HAP-1 (cell line): ENCODE measurements at regions not wholly inside any gene's neighbourhood (a gene's known extent, or its start where the extent isn't known, plus 50 kb on each side); places are given as distances from the start of the nearest gene placed in this dataset.

Experiments used
- DNase-seq, 2 experiments: peaks; one replicate each; pipeline ENCODE4 v3.0.0-alpha.2; 2016 to 2020; ENCODE audit warnings: low spot score in 2 of 2
- H3K27me3 ChIP-seq: fragments of 250-450 bp; sonication (Bioruptor Pico); 2 replicates; pipeline ENCODE4 v1.5.1; 2020; ENCODE audit warnings: low read depth, mild to moderate bottlenecking, moderate library complexity
- H3K36me3 ChIP-seq: fragments of 250-450 bp; sonication (Bioruptor Pico); replicated peaks from 2 replicates; pipeline ENCODE4 v1.5.1; 2020; ENCODE audit warnings: mild to moderate bottlenecking
- H3K4me1 ChIP-seq: fragments of 250-450 bp; sonication (Bioruptor Pico); 2 replicates; pipeline ENCODE4 v1.5.1; 2020; ENCODE audit warnings: mild to moderate bottlenecking
- H3K4me3 ChIP-seq: fragments of 250-450 bp; sonication (Bioruptor Pico); 2 replicates; pipeline ENCODE4 v1.5.1; 2020; ENCODE audit warnings: mild to moderate bottlenecking, moderate library complexity
- H3K9me3 ChIP-seq: fragments of 250-450 bp; sonication (Bioruptor Pico); 2 replicates; pipeline ENCODE4 v1.5.1; 2020; ENCODE audit warnings: mild to moderate bottlenecking, moderate library complexity
- in situ Hi-C: fragments of 300-500 bp; cut with MboI; formaldehyde crosslinking; loops from 3 replicates; pipeline ENCODE4 v1.14.3; 2020; ENCODE audit warnings: low sequenced_read_pairs, inconsistent platforms, mixed read lengths

DNA sequence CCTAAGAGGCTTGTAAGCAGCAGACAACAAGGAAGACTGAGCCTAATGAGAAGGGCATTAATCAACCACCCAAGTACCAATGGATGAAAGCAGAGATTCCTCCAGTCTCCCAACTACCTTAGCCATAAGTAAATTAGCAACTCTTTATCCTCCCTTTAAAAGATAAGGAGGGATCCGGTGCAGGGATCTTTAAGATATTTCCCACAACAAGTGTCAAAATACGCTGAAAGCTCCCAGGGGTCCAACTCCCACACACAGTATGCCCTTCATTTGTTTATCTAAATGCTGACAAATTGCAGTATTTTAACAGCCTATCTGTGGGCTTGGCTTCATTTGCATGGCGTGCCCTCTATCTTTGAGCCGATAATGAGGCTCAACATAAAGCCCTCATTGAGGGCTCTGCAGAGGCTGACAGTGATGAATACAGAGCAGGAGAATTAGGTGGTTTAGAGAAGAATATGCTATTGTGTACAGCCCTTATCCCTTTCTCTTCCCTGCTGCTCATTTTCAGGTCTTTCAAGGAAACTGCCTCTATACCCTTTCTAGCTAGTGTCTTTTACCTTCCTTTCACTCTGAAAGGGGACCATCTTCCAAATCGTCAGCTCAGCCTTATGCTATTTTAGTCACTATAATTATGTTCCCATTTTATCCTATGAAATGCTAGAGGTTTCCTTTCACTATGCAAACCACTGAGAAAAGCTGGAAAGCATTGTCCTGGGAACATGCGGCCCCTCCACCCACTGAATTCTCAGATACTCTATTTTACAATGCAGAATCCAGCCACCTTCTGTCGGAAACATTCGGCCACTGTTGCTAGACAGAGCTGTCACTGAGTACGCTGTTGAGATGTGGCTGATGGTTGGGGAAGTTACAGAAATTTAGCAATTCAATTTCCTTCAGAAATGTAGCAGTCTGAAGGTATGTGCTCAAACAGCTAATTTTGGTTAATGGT, 575.2 kb upstream of the JAG1 start:
- Histone ChIP-seq H3K9me3 (no peaks in the 10 kb centered on the region), H3K27me3 (peaks cover 3% of the 10 kb centered on the region; the same call in 1 of the 2 replicates), H3K4me3 (no peak overlapping the region), H3K36me3 (no peaks in the 10 kb centered on the region), H3K4me1 (peaks cover 39% of the 10 kb centered on the region)
- in situ Hi-C loops = no loop called here
- DNase-seq = peak; percentile 81 to 99

GRCh38 chr20:11249683-11250082, 575.9 kb upstream of the JAG1 start:
- H3K9me3 ChIP-seq = peaks cover 4% of the 10 kb centered on the region
- in situ Hi-C loops = no loop called here

DNA sequence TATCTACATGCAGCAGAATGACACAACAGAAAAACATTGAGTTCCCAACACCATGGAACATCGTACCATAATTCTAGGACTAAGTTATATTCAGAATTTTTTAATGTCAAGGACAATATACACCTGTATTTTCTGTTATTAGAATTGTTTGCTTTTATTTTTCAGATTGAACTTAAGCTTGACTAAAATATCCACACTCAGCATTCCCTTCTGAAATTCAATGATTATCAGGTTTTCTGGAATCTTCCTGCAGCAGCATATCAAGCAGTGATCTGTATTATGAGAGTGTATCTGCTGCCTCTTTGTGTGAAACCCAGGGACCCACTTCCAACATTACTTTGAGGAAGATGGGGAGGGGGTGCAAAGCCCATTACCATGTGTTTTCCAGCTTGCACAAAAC, 578.6 kb upstream of the JAG1 start:
- H3K4me3 ChIP-seq = no peak overlapping the region
- H3K4me1 ChIP-seq = peaks cover 24% of the 10 kb centered on the region
- H3K27me3 ChIP-seq = no peaks in the 10 kb centered on the region
- peaks cover 5% of the 10 kb centered on the region for H3K9me3 ChIP-seq
- no peaks in the 10 kb centered on the region for H3K36me3 ChIP-seq
- no peak for DNase-seq
- in situ Hi-C loops = no loop called here

More at GRCh38 chr20:11249683-11250082, 575.9 kb upstream of the JAG1 start:
- Histone ChIP-seq H3K4me3 (no peak overlapping the region), H3K27me3 (peaks cover 3% of the 10 kb centered on the region; the same call in 1 of the 2 replicates), H3K4me1 (peaks cover 39% of the 10 kb centered on the region), H3K36me3 (no peaks in the 10 kb centered on the region)
- no peak for DNase-seq

GRCh38 chr20:11255455-11255854, 581.7 kb upstream of the JAG1 start:
- peaks cover 5% of the 10 kb centered on the region for H3K9me3 ChIP-seq
- no peaks in the 10 kb centered on the region for H3K36me3 ChIP-seq
- H3K4me3 ChIP-seq = no peak overlapping the region
- no peaks in the 10 kb centered on the region for H3K27me3 ChIP-seq
- H3K4me1 ChIP-seq = no peaks in the 10 kb centered on the region; the same call in 1 of the 2 replicates
- in situ Hi-C loops = no loop called here
- DNase-seq = no peak

GRCh38 chr20:11255860-11256259, 582.1 kb upstream of the JAG1 start:
- H3K27me3 ChIP-seq = no peaks in the 10 kb centered on the region
- in situ Hi-C loops = no loop called here
- no peak for DNase-seq
- H3K4me1 ChIP-seq = no peaks in the 10 kb centered on the region
- H3K4me3 ChIP-seq = no peak overlapping the region
- no peaks in the 10 kb centered on the region for H3K36me3 ChIP-seq
- H3K9me3 ChIP-seq = peaks cover 5% of the 10 kb centered on the region

DNA sequence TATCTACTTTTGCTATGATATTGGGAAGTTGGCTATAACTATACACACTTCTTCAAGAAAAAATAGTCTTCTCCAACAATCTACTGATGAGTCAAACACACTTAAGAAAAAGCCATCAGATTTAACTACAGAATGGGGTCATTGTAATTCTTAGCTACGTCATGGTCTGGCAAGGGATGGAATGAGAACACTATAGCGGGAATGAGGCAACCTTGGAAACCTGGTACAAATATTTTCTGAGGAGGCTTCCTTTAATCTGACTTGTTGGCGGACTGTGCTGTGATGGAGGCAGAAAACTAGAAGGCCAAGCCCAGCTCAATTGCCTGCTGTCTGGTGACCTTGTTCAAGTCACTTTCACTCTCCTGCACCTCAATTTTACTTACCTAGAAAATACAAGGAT, 586.8 kb upstream of the JAG1 start:
- H3K4me3 ChIP-seq = no peak overlapping the region
- in situ Hi-C loops = no loop called here
- no peaks in the 10 kb centered on the region for H3K4me1 ChIP-seq
- H3K36me3 ChIP-seq = no peaks in the 10 kb centered on the region
- no peaks in the 10 kb centered on the region for H3K9me3 ChIP-seq
- no peak for DNase-seq
- no peaks in the 10 kb centered on the region for H3K27me3 ChIP-seq

DNA sequence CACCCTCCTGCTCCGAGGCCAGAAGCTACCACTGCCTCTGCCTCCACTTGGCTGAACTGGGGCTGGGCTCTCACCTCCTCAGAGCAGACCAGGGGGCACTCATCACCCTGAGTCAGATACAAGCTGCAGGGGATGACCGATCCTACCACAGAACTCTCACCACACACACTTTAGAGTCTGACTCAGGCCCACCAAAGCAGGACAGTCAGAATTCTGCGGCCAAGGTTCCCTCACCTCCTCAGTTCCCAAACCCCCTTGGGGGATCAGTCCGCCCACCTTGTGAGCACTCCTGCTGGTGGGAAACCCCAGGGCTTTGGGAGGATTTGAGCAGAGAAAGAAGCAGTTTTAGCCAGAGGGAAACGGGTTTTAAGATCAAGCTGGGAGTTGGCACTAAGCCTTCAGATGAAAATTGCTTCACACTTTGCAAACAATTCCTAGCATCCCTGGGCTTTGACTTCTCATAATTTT, 587.8 kb upstream of the JAG1 start:
- Histone ChIP-seq H3K4me1 (no peaks in the 10 kb centered on the region), H3K4me3 (no peak overlapping the region), H3K27me3 (no peaks in the 10 kb centered on the region), H3K36me3 (no peaks in the 10 kb centered on the region), H3K9me3 (no peaks in the 10 kb centered on the region)
- in situ Hi-C loops = no loop called here
- no peak for DNase-seq

DNA sequence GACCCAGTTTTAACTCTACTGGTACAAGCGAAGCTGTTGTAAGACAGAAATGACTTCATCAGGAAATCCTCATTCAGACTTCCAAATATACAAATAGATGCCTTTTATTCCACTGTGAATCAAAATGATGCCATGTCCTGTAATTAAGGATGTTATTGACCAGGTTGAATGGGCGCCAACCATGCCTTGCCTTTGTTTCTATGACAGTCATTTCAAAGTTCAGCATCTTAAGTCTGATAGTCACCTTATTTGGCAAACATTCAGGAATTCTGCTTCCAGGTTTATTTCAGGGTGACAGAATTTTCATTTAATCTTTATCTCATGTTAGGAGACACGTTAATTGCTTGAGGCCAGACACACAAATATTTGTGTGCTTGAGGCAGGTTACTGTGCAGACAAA, 592.8 kb upstream of the JAG1 start:
- no peaks in the 10 kb centered on the region for H3K36me3 ChIP-seq
- in situ Hi-C loops = no loop called here

DNA sequence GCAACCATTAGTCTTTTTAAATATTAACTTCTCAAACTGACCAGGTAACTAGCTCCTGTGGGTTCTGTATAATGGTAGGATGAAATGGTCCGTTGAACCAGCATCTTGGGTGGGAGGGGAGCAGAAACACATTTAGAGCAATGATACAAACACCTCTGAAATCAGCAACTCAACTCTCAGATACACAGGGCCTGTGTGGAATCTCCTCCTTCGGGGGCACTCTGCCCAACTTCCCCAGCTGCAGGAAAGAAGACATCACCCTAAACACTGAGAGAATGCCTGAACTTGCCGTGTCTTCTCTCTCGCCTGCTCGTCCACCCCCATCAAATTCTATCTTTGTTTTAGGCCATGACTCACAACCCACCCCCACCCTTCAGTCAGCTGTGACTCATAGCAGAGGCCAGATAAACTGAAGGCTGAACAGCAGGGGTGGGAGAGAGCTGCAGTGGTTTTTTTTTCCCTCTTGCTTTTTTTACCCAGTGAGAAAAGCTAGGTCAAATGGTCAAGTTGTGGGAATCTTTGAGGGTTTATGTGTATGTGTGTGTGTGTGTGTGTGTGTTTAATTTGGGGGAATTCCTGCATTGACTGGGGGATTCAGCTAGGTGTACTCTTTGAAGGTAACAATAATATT, 593.4 kb upstream of the JAG1 start:
- Histone ChIP-seq H3K27me3 (no peaks in the 10 kb centered on the region), H3K9me3 (no peaks in the 10 kb centered on the region), H3K36me3 (no peaks in the 10 kb centered on the region), H3K4me1 (no peaks in the 10 kb centered on the region), H3K4me3 (no peak overlapping the region)
- in situ Hi-C loops = no loop called here
- DNase-seq = no peak

More for the DNA sequence above, 592.8 kb upstream of the JAG1 start:
- Histone ChIP-seq H3K27me3 (no peaks in the 10 kb centered on the region), H3K4me1 (no peaks in the 10 kb centered on the region), H3K4me3 (no peak overlapping the region), H3K9me3 (no peaks in the 10 kb centered on the region)
- DNase-seq = no peak

- no peaks in the 10 kb centered on the region for H3K4me1 ChIP-seq
- DNase-seq = no peak
- no peaks in the 10 kb centered on the region for H3K9me3 ChIP-seq
- in situ Hi-C loops = no loop called here
- no peak overlapping the region for H3K4me3 ChIP-seq
- H3K36me3 ChIP-seq = no peaks in the 10 kb centered on the region
- no peaks in the 10 kb centered on the region for H3K27me3 ChIP-seq
These were observed 594.0 kb upstream of the JAG1 start for GRCh38 chr20:11267762-11268335.

DNA sequence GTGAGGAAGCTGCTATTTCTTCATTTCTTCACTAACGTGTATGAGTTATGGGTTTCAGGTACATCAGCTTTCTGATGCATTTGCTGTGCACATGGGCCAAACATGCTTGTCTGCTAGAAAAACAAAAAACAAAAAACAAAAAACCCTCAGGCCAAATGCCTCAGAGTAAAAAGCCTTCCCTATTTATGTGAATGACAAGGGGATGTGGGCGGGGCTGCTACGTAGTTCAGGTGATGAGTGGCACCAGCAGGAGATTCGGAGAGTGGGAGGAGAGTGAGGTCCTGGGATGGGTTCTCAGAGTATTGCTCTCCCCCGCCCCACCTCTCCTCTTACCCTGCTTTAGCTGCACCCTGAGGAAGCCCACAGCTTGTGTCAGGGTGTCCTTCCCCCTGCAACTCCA, 596.8 kb upstream of the JAG1 start:
- in situ Hi-C loops = loop anchor here (10.0 kb wide), 1 partner anchor 274 kb away; no protein-coding TSS in a partner anchor
- H3K36me3 ChIP-seq = no peaks in the 10 kb centered on the region
- H3K9me3 ChIP-seq = no peaks in the 10 kb centered on the region
- H3K4me3 ChIP-seq = no peak overlapping the region
- no peaks in the 10 kb centered on the region for H3K27me3 ChIP-seq
- peaks cover 3% of the 10 kb centered on the region; the same call in 1 of the 2 replicates for H3K4me1 ChIP-seq
- DNase-seq = no peak

GRCh38 chr20:11271319-11271718, 597.5 kb upstream of the JAG1 start:
- Histone ChIP-seq H3K27me3 (no peaks in the 10 kb centered on the region), H3K4me1 (peaks cover 3% of the 10 kb centered on the region; the same call in 1 of the 2 replicates), H3K36me3 (no peaks in the 10 kb centered on the region), H3K9me3 (no peaks in the 10 kb centered on the region), H3K4me3 (no peak overlapping the region)
- in situ Hi-C loops = loop anchor here (10.0 kb wide), 1 partner anchor 273 kb away; no protein-coding TSS in a partner anchor
- DNase-seq = peak in 1 of 2 experiments; percentile 25

DNA sequence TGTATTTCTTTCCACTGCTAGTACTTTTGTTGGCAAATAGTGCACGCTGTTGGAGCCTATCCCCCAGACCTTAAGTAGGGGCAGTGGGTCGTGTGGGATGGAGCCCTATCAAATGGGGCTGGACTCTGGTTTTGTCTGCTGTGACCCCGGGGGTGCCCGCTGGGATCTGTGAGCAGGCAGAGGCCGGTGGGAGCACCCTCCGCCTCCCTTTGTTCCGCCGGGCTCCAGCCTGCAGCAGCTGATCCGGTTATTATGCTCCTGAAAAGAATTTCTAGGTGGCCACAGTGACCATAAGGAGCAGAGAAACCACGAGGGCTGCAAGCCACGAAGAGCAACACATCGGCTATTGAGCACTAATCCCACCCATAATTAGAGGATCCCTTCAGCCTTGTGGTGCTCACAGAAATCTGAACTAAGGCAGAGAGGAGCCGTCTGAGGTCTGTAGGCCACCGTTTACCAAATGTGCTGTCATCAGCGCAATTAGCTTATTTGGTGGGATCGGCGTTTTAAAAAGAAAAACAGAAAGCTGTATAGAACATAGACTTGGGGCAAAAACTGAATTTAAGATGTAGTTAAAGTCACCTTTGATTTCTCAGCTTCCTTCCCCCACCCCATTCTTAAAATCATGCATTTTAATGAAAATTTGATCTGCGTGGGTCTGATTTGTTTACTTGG, 598.3 kb upstream of the JAG1 start:
- H3K4me3 ChIP-seq = no peak overlapping the region
- H3K9me3 ChIP-seq = no peaks in the 10 kb centered on the region
- no peaks in the 10 kb centered on the region for H3K36me3 ChIP-seq
- in situ Hi-C loops = loop anchor here (10.0 kb wide), 1 partner anchor 273 kb away; no protein-coding TSS in a partner anchor
- peaks cover 3% of the 10 kb centered on the region; the same call in 1 of the 2 replicates for H3K4me1 ChIP-seq
- no peak for DNase-seq
- no peaks in the 10 kb centered on the region for H3K27me3 ChIP-seq
